IMR-90 (cell line): ENCODE measurements at regions not wholly inside any gene's neighbourhood (a gene's known extent, or its start where the extent isn't known, plus 50 kb on each side); places are given as distances from the start of the nearest gene placed in this dataset.

Source experiments
- CTCF ChIP-seq: conservative IDR thresholded peaks from 2 replicates; pipeline ENCODE4 v1.5.1; 2012; ENCODE audit warnings: mild to moderate bottlenecking, low read depth, low read length, improper control_type of control experiment
- NFE2L2 ChIP-seq: fragments of 150-350 bp; IDR thresholded peaks from 2 replicates; pipeline ENCODE4 v1.6.1; 2016; ENCODE audit warnings: low read depth, mild to moderate bottlenecking, low read length
- POLR2A ChIP-seq: IDR thresholded peaks from 2 replicates; pipeline ENCODE4 v1.6.1; 2012; ENCODE audit warnings: mild to moderate bottlenecking, low read depth, low read length

GRCh38 chr18:68298330-68298729 is 416.6 kb downstream of the TMX3 start:
- TF ChIP-seq POLR2A = no peak
- no peak for TF ChIP-seq CTCF
- no peak for TF ChIP-seq NFE2L2
